ENCODE measurements at regions not wholly inside any gene's neighbourhood (a gene's known extent, or its start where the extent isn't known, plus 50 kb on each side); places are given as distances from the start of the nearest gene placed in this dataset.

GRCh38 chr12:30835216-30835615 is 80.5 kb upstream of the CAPRIN2 start:
- no peak overlapping the region for H3K4me3 ChIP-seq (replicated peaks in 1 of 4; ENCODE audit: control extremely low read depth in 1 of 4, insufficient read depth in 1 of 4, low read depth in 3 of 4, low read length in 4 of 4)
- H3K9me3 ChIP-seq (ENCODE audit: control insufficient read depth, insufficient read depth, low read depth, low read length), result no peaks in the 10 kb centered on the region
- no peak overlapping the region for H2AFZ ChIP-seq (ENCODE audit: low read length)
- no peaks in the 10 kb centered on the region for H3K36me3 ChIP-seq (ENCODE audit: control insufficient read depth, insufficient read depth, low read length)
- no peak for TF ChIP-seq EZH2 (IDR thresholded peaks at IDR 0.05; ENCODE audit: low read length, missing control alignments)
- TF ChIP-seq, protein P1, sequence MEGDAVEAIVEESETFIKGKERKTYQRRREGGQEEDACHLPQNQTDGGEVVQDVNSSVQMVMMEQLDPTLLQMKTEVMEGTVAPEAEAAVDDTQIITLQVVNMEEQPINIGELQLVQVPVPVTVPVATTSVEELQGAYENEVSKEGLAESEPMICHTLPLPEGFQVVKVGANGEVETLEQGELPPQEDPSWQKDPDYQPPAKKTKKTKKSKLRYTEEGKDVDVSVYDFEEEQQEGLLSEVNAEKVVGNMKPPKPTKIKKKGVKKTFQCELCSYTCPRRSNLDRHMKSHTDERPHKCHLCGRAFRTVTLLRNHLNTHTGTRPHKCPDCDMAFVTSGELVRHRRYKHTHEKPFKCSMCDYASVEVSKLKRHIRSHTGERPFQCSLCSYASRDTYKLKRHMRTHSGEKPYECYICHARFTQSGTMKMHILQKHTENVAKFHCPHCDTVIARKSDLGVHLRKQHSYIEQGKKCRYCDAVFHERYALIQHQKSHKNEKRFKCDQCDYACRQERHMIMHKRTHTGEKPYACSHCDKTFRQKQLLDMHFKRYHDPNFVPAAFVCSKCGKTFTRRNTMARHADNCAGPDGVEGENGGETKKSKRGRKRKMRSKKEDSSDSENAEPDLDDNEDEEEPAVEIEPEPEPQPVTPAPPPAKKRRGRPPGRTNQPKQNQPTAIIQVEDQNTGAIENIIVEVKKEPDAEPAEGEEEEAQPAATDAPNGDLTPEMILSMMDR (conservative IDR thresholded peaks at IDR 0.05 in 1 of 2, IDR thresholded peaks at IDR 0.05 in 1 of 2; ENCODE audit: low read depth in 1 of 2, low read length in 2 of 2), result no peak
- no peaks in the 10 kb centered on the region for H3K79me2 ChIP-seq (ENCODE audit: control insufficient read depth, insufficient read depth, low read length)
- H3K4me1 ChIP-seq (ENCODE audit: control insufficient read depth, extremely low read depth, insufficient read depth, low read length), result no peaks in the 10 kb centered on the region
- H3K27ac ChIP-seq (ENCODE audit: insufficient read depth, low read length), result no peak overlapping the region
- H3K27me3 ChIP-seq (ENCODE audit: control insufficient read depth, insufficient read depth, low read length), result peaks cover 2% of the 10 kb centered on the region
- H3K4me2 ChIP-seq (ENCODE audit: extremely low read depth, insufficient read depth, low read length), result no peak overlapping the region
- H4K20me1 ChIP-seq (ENCODE audit: control insufficient read depth, extremely low read depth, insufficient read depth, low read length), result no peaks in the 10 kb centered on the region
- no peak overlapping the region for H3K9ac ChIP-seq (ENCODE audit: insufficient read depth, low read length)
- DNase-seq (ENCODE audit: low read depth in 2 of 2), result no peak

- Histone ChIP-seq H3K27ac (ENCODE audit: insufficient read depth, low read length) (no peak overlapping the region), H3K4me3 (replicated peaks in 1 of 4; ENCODE audit: control extremely low read depth in 1 of 4, insufficient read depth in 1 of 4, low read depth in 3 of 4, low read length in 4 of 4) (no peak overlapping the region), H3K4me1 (ENCODE audit: control insufficient read depth, extremely low read depth, insufficient read depth, low read length) (no peaks in the 10 kb centered on the region), H3K4me2 (ENCODE audit: extremely low read depth, insufficient read depth, low read length) (no peak overlapping the region), H2AFZ (ENCODE audit: low read length) (no peak overlapping the region), H3K79me2 (ENCODE audit: control insufficient read depth, insufficient read depth, low read length) (no peaks in the 10 kb centered on the region), H3K36me3 (ENCODE audit: control insufficient read depth, insufficient read depth, low read length) (no peaks in the 10 kb centered on the region), H4K20me1 (ENCODE audit: control insufficient read depth, extremely low read depth, insufficient read depth, low read length) (no peaks in the 10 kb centered on the region), H3K9me3 (ENCODE audit: control insufficient read depth, insufficient read depth, low read depth, low read length) (no peaks in the 10 kb centered on the region), H3K27me3 (ENCODE audit: control insufficient read depth, insufficient read depth, low read length) (peaks cover 10% of the 10 kb centered on the region), H3K9ac (ENCODE audit: insufficient read depth, low read length) (no peak overlapping the region)
- DNase-seq (ENCODE audit: low read depth in 2 of 2), result no peak
- TF ChIP-seq, protein P1 (conservative IDR thresholded peaks at IDR 0.05 in 1 of 2, IDR thresholded peaks at IDR 0.05 in 1 of 2; ENCODE audit: low read depth in 1 of 2, low read length in 2 of 2), result no peak
- TF ChIP-seq EZH2 (IDR thresholded peaks at IDR 0.05; ENCODE audit: low read length, missing control alignments), result no peak
Measured at GRCh38 chr12:30830751-30831150, 76.0 kb upstream of the CAPRIN2 start.

DNA sequence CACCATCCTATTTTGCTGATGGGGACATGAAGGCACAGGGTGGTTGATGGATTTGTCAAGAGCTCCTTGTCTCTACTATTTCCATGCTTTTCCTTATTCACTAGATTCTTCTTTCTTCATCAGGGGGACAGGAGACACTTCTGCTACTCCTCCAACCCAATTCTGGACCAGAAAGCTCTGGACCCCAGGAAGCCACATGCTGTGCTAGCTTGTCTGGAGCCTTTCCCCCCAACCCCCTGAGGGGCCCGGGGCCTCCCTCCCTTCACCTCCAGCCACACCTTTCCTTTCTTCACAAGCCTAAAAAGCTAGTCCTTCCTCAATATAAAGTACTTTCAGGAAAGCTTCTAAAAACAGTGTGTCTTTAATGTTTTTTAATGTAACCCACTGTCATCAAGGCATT is 75.1 kb upstream of the CAPRIN2 start:
- no peak overlapping the region for H2AFZ ChIP-seq (ENCODE audit: low read length)
- H3K79me2 ChIP-seq (ENCODE audit: control insufficient read depth, insufficient read depth, low read length), result no peaks in the 10 kb centered on the region
- H3K9me3 ChIP-seq (ENCODE audit: control insufficient read depth, insufficient read depth, low read depth, low read length), result no peaks in the 10 kb centered on the region
- H3K27ac ChIP-seq (ENCODE audit: insufficient read depth, low read length), result no peak overlapping the region
- no peaks in the 10 kb centered on the region for H4K20me1 ChIP-seq (ENCODE audit: control insufficient read depth, extremely low read depth, insufficient read depth, low read length)
- H3K36me3 ChIP-seq (ENCODE audit: control insufficient read depth, insufficient read depth, low read length), result no peaks in the 10 kb centered on the region
- no peak overlapping the region for H3K4me2 ChIP-seq (ENCODE audit: extremely low read depth, insufficient read depth, low read length)
- TF ChIP-seq, protein P1 (conservative IDR thresholded peaks at IDR 0.05 in 1 of 2, IDR thresholded peaks at IDR 0.05 in 1 of 2; ENCODE audit: low read depth in 1 of 2, low read length in 2 of 2), result no peak
- TF ChIP-seq EZH2 (IDR thresholded peaks at IDR 0.05; ENCODE audit: low read length, missing control alignments), result no peak
- DNase-seq (ENCODE audit: low read depth in 2 of 2), result no peak
- H3K9ac ChIP-seq (ENCODE audit: insufficient read depth, low read length), result no peak overlapping the region
- H3K4me3 ChIP-seq (replicated peaks in 1 of 4; ENCODE audit: control extremely low read depth in 1 of 4, insufficient read depth in 1 of 4, low read depth in 3 of 4, low read length in 4 of 4), result no peak overlapping the region
- H3K4me1 ChIP-seq (ENCODE audit: control insufficient read depth, extremely low read depth, insufficient read depth, low read length), result no peaks in the 10 kb centered on the region
- peaks cover 10% of the 10 kb centered on the region for H3K27me3 ChIP-seq (ENCODE audit: control insufficient read depth, insufficient read depth, low read length)
